K562 (cell line): ENCODE measurements at regions not wholly inside any gene's neighbourhood (a gene's known extent, or its start where the extent isn't known, plus 50 kb on each side); places are given as distances from the start of the nearest gene placed in this dataset.

Experiments
- ATAC-seq: fragments of 200-7000 bp; cut with Tn5 transposase; 3 replicates; pipeline ENCODE4 v1.9.1; 2020; ENCODE audit warnings: moderate library complexity
- BruUV-seq: library from RNA; stranded (reverse); fragments of 400-500 nt; replicated peaks from 2 replicates; lab custom pipeline; 2021; lab: Mats Ljungman, UMichigan
- CTCF ChIA-PET: fragments of 300-600 bp; formaldehyde crosslinking; extraction: SDS; loops from one replicate; lab custom pipeline; 2021; ENCODE audit warnings: low intra/inter-chr PET ratio; lab: Yijun Ruan, JAX
- POLR2A ChIA-PET: fragments of 300-600, 350-650 bp; sonication (Branson Sonifier 250); formaldehyde crosslinking; extraction: SDS; loops from one replicate; lab custom pipeline; 2021; ENCODE audit warnings: antibody characterized with exemption, inconsistent platforms; lab: Yijun Ruan, JAX
- DNase-seq, 4 experiments: peaks; one replicate each; pipeline versions ENCODE4 v3.0.0 to v3.0.0-alpha.2; 2011 to 2018; ENCODE audit warnings: low spot score in 3 of 4, mixed read lengths in 3 of 4; ENCODE audit errors: extremely low read depth in 1 of 4
- FAIRE-seq: peaks from 2 replicates; lab custom pipeline; 2011; peaks lifted over from hg19 to GRCh38; lab: Jason Lieb, UNC
- H2AFZ ChIP-seq: 2 replicates; pipeline ENCODE4 v1.6.0; 2011; ENCODE audit warnings: low read depth, low read length, control low read depth, inconsistent platforms
- H3K27ac ChIP-seq: fragments of 200-600 bp; 3 replicates; pipeline ENCODE4 v1.8.0; 2011; ENCODE audit warnings: low read depth, mild to moderate bottlenecking, control low read depth, inconsistent platforms, low read length, moderate library complexity, mixed read lengths; ENCODE audit errors: extremely low read depth
- H3K27me3 ChIP-seq, 2 experiments: fragments of 300-600 bp in 1 of 2; 2 replicates in 1 of 2; 3 replicates in 1 of 2; pipeline versions ENCODE4 v1.6.0 to v1.8.0; 2011; ENCODE audit warnings: inconsistent platforms in 2 of 2, low read length in 2 of 2, mild to moderate bottlenecking in 1 of 2, mixed read lengths in 1 of 2, moderate library complexity in 1 of 2; ENCODE audit not compliant: control insufficient read depth in 2 of 2, insufficient read depth in 2 of 2
- H3K36me3 ChIP-seq: fragments of 300-600 bp; 3 replicates; pipeline ENCODE4 v1.8.0; 2011; ENCODE audit warnings: mild to moderate bottlenecking, low read length, inconsistent platforms; ENCODE audit not compliant: control insufficient read depth, insufficient read depth
- H3K4me1 ChIP-seq, 2 experiments: fragments of 200-600 bp in 1 of 2; replicated peaks in 1 of 2; 2 replicates in 1 of 2; 3 replicates in 1 of 2; pipeline versions ENCODE4 v1.5.1 to v1.8.0; 2011; ENCODE audit warnings: inconsistent platforms in 2 of 2, low read length in 2 of 2, mild to moderate bottlenecking in 1 of 2, mixed read lengths in 1 of 2, moderate library complexity in 1 of 2; ENCODE audit not compliant: control insufficient read depth in 2 of 2, insufficient read depth in 2 of 2
- H3K4me2 ChIP-seq: 2 replicates; pipeline ENCODE4 v1.6.1; 2011; ENCODE audit warnings: low read length, control low read depth, inconsistent platforms, mixed read lengths; ENCODE audit not compliant: insufficient read depth
- H3K4me3 ChIP-seq: fragments of 200-600 bp; sonication (generic), shearing (Covaris generic); 2 replicates; pipeline ENCODE4 v1.5.1; 2016; ENCODE audit warnings: control low read depth, inconsistent platforms
- H3K79me2 ChIP-seq: fragments of 200-600 bp; 3 replicates; pipeline ENCODE4 v1.8.0; 2011; ENCODE audit warnings: low read length, inconsistent platforms; ENCODE audit not compliant: control insufficient read depth, insufficient read depth
- H3K9ac ChIP-seq, 2 experiments: 2 replicates each; pipeline versions ENCODE4 v1.6.0 to v1.6.1; 2011; ENCODE audit warnings: low read depth in 2 of 2, low read length in 2 of 2, control low read depth in 1 of 2, inconsistent platforms in 1 of 2, mild to moderate bottlenecking in 1 of 2, mixed read lengths in 1 of 2; ENCODE audit not compliant: insufficient read depth in 1 of 2
- H3K9me1 ChIP-seq: one replicate; pipeline ENCODE4 v1.6.0; 2011; ENCODE audit warnings: inconsistent platforms, mild to moderate bottlenecking, low read length, moderate library complexity; ENCODE audit not compliant: control insufficient read depth, insufficient read depth
- H3K9me3 ChIP-seq: replicated peaks from 2 replicates; pipeline ENCODE4 v1.5.1; 2011; ENCODE audit warnings: low read depth, low read length, inconsistent platforms; ENCODE audit not compliant: control insufficient read depth, insufficient read depth
- H4K20me1 ChIP-seq: replicated peaks from 2 replicates; pipeline ENCODE4 v1.6.1; 2011; ENCODE audit warnings: low read length, inconsistent platforms, mixed read lengths; ENCODE audit not compliant: control insufficient read depth, insufficient read depth
- CBFA2T3 ChIP-seq: fragments of 450-650 bp; IDR thresholded peaks from 2 replicates; pipeline ENCODE4 v1.6.1; 2017
- IRF2 ChIP-seq: sonication (generic); formaldehyde crosslinking; IDR thresholded peaks from 2 replicates; pipeline ENCODE4 v1.8.1; 2022; ENCODE audit warnings: mild to moderate bottlenecking, missing genetic modification reagents
- MCM2 ChIP-seq: fragments of 450-650 bp; IDR thresholded peaks from 2 replicates; pipeline ENCODE4 v1.6.1; 2017; ENCODE audit warnings: low read depth, mild to moderate bottlenecking
- MED1 ChIP-seq: sonication (generic); formaldehyde crosslinking; IDR thresholded peaks from 2 replicates; pipeline ENCODE4 v1.8.1; 2023; ENCODE audit warnings: missing genetic modification reagents, borderline replicate concordance
- POLR2AphosphoS5 ChIP-seq: IDR thresholded peaks from 2 replicates; pipeline ENCODE4 v1.6.1; 2011; ENCODE audit warnings: mild to moderate bottlenecking, low read depth, low read length, moderate library complexity; ENCODE audit not compliant: control insufficient read depth, insufficient read depth
- PTBP1 ChIP-seq: fragments of 200-400 bp; formaldehyde crosslinking; IDR thresholded peaks from 2 replicates; pipeline ENCODE4 v1.6.1; 2017; ENCODE audit warnings: low read depth, low read length
- SOX6 ChIP-seq: fragments of 450-650 bp; IDR thresholded peaks from 2 replicates; pipeline ENCODE4 v1.6.1; 2014; ENCODE audit warnings: mild to moderate bottlenecking
- XRCC3 ChIP-seq: fragments of 450-650 bp; IDR thresholded peaks from 2 replicates; pipeline ENCODE4 v1.6.1; 2017; ENCODE audit warnings: mild to moderate bottlenecking, moderate library complexity
- ZNF146 ChIP-seq: IDR thresholded peaks from one replicate; pipeline ENCODE4 v1.6.1; 2018; ENCODE audit warnings: missing compliant biosample characterization; ENCODE audit not compliant: unreplicated experiment
- ZNF175 ChIP-seq: fragments of 200-800 bp; sonication (Bioruptor generic); IDR thresholded peaks from 2 replicates; pipeline ENCODE4 v1.6.1; 2016; ENCODE audit warnings: low read depth, mild to moderate bottlenecking, missing genetic modification characterization, missing compliant biosample characterization
- ZNF407 ChIP-seq: fragments of 450-650 bp; IDR thresholded peaks from 2 replicates; pipeline ENCODE4 v1.6.1; 2016; ENCODE audit warnings: low read depth
- ZNF655 ChIP-seq: fragments of 250-450 bp; sonication (Bioruptor Pico); IDR thresholded peaks from 2 replicates; pipeline ENCODE4 v1.5.0; 2021
- WGBS: fragments of 100-300 bp; shearing (Covaris generic); methylation state at CpG from one replicate; pipeline ENCODE4 v1.1.6; 2016; ENCODE audit warnings: low coverage, mixed read lengths; ENCODE audit not compliant: insufficient coverage; ENCODE audit errors: missing lambda C conversion rate; 5-methylcytosine and 5-hydroxymethylcytosine counted together
- in situ Hi-C: fragments of 300-500 bp; cut with MboI; formaldehyde crosslinking; loops from 4 replicates; pipeline ENCODE4 v1.15.0; 2018; ENCODE audit warnings: inconsistent platforms, mixed read lengths
- intact Hi-C: fragments of 100-400 bp; cut with micrococcal nuclease; formaldehyde crosslinking; loops from 2 replicates; pipeline ENCODE4 v1.14.2; 2022

- in situ Hi-C loops: no loop called here
- H3K79me2 ChIP-seq: no peaks in the 10 kb centered on the region
- BruUV-seq: no TSS peak
- FAIRE-seq (no peak), ATAC-seq (no peak)
- no peak overlapping the region for H2AFZ ChIP-seq
- no peak overlapping the region for H3K4me2 ChIP-seq
- H4K20me1 ChIP-seq: no peaks in the 10 kb centered on the region
- no peak overlapping the region for H3K27ac ChIP-seq
- ChIA-PET POLR2A (interaction anchor here (1.1 kb wide), 1 partner anchor 9 kb away, joined by 3 read pairs; no protein-coding TSS in a partner anchor), CTCF (no interaction called here)
- H3K9ac ChIP-seq: no peak overlapping the region
- H3K9me1 ChIP-seq: no peaks in the 10 kb centered on the region
- intact Hi-C loops: no loop called here
- WGBS: 52% methylated on average over 3 of the region's 3 CpGs
- no peaks in the 10 kb centered on the region; the same call in 1 of the 2 replicates for H3K9me3 ChIP-seq
- H3K27me3 ChIP-seq: no peaks in the 10 kb centered on the region
- H3K4me3 ChIP-seq: no peak overlapping the region
- TF ChIP-seq CBFA2T3 (no peak), ZNF175 (no peak), MED1 (CRISPR knock-in tag) (no peak), POLR2AphosphoS5 (no peak), ZNF407 (no peak), IRF2 (no peak), XRCC3 (no peak), ZNF655 (CRISPR knock-in tag) (no peak), MCM2 (no peak), ZNF146 (CRISPR knock-in tag) (no peak), PTBP1 (no peak), SOX6 (no peak)
- TF ChIP-seq, all 486 proteins: peak for 0
- Histone ChIP-seq H3K4me1 (peaks cover 3 to 15% of the 10 kb centered on the region in 2 experiments; a peak in 3 of 5 replicates), H3K36me3 (no peaks in the 10 kb centered on the region)
- no peak for DNase-seq
Observed at GRCh38 chr6:22045261-22045912, 251.4 kb downstream of the PRL start.
